RPMI8226 (cell line): ENCODE measurements at regions not wholly inside any gene's neighbourhood (a gene's known extent, or its start where the extent isn't known, plus 50 kb on each side); places are given as distances from the start of the nearest gene placed in this dataset.

Experiments used
- DNase-seq: peaks from one replicate; pipeline ENCODE4 v3.0.0-alpha.2; 2015

DNA sequence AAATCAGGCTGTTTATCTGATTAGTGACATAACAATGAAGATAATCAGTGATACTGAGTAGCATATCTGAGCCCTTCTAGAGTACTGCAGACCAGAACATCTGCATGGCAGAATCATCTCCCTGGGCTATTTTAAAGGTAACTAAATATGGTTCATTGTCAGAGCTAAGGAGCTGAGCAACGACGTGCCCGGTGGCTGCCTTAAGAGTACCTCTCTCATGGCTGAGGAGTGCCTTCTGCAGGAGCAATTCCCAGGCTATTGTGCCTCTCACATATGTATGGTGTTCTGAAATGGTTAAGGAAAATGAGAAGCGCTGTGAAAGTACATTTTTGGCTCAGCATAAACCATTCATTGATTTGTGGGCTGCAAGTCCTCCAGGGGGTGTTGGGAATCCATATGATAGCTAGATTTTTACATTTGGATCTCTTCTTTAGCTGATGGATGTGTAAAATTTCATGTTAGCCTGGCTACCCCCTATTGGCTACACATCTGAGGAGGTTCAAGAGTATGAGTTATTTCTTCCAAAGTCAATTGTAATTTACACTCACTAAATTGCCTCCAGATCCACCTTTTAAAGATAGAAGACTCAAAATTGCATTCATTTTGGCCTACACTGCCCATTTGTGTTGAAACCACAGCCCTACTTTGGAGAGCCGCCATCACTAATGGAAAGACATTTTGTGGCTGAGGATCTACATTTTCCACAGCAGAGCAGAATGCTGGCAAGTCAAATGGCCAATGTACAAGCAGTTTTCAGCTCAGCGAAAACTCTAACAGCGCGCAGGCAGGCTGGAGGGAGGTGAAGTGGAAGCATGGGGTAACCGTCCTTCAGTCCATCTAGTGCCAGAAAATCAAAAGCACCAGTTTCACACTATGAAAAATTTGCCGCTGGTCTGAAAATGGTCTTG lies 198.0 kb downstream of the SIM1 start:
- DNase-seq: no peak

GRCh38 chr6:100262086-100262485 lies 202.6 kb downstream of the SIM1 start:
- DNase-seq: no peak

DNA sequence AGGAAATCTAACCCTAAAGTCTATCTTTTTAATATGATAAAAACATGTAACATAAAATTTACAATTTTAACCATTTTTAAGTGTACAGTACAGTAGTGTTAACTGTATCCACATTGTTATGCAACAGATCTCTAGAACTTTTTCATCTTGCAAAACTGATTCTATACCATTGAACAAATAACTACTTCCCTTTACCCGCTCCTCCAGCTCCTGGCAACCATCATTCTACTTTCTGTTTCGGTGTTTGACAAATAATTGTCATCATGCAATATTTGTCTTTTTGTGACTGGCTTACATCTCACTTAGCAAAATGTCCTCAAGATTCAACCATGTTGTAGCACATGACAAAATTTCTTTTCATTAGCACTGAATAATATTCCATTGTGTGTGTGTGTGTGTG lies 203.2 kb downstream of the SIM1 start:
- no peak for DNase-seq

DNA sequence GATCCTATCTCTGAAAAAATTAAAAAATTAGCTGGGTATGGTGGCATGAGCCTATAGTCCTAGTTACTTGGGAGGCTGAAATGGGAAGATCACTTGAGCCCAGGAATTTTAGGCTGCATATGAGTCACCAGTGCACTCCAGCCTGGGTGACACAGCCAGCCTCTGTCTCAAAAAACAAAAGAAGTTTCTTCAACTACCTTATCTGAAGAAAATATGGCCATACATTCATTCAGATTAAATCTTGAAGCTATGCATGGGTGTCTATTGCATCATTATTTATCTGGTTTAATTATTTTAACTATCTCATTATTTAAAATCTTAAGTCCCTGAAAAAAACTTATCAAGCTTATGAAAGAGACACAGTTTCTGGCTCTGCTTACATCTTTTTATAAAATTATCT lies 204.1 kb downstream of the SIM1 start:
- no peak for DNase-seq

GRCh38 chr6:100259865-100260264 lies 204.9 kb downstream of the SIM1 start:
- no peak for DNase-seq

DNA sequence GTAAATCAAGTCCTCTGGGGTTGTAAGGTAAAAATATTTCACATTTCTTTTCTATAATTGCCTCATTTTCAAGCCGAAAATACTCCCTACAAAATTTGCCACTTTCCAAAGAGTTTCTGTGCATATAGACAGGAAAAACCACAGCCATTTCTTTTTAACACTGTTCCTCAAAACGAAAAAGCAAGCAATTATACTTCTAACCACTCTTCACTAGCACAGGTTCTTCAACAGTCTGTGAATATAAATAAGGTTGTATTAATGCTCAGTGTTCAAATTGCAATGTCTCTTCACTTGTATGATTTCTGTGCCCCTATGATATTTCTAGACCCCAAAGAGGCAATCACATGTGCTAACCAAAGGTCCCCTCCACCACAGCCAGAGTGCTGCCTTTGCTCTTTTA lies 206.0 kb downstream of the SIM1 start:
- DNase-seq: no peak

GRCh38 chr6:100257793-100258395 lies 206.8 kb downstream of the SIM1 start:
- no peak for DNase-seq

GRCh38 chr6:100255701-100256100 lies 209.0 kb downstream of the SIM1 start:
- DNase-seq: no peak

DNA sequence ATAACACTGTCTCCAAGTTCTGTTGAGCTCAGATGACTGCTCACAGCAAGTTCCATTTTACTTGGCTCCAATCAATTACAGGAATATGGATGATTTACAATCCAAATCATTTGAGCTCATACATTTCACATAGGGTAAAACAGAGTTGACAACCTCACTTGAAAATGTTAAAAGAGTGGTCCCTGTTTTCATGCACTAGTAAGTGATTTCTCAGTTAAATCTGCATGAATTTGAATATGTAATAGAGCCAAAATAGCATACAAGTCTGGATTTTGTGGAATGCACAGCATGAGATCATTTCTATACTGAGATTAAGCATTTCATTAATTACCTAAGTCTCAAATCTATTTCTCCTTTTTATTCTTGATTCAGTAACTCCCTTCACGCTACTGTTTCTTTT lies 217.6 kb downstream of the SIM1 start:
- no peak for DNase-seq

- no peak for DNase-seq
Observed at GRCh38 chr6:100246206-100246605, 218.5 kb downstream of the SIM1 start.

- no peak for DNase-seq
Observed at GRCh38 chr6:100240798-100241197, 223.9 kb downstream of the SIM1 start.

DNA sequence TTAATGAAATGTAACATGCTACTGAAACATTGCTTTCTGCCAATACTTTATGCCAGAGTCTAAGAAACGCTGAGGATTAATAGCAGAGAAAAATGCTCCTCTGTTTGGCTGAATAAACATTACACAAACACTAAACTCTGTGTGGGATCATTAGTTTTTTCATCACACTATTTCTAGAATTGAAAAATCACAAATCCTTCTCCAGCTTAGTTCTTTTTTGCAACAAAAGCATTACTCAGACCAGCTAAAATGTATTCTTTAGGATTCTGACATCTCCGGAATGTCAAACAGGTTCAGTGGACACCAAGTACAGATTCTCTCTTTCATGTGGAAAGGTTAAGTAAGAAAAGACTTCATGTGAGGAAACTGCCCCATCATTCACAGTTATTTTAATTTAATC lies 226.9 kb downstream of the SIM1 start:
- no peak for DNase-seq

DNA sequence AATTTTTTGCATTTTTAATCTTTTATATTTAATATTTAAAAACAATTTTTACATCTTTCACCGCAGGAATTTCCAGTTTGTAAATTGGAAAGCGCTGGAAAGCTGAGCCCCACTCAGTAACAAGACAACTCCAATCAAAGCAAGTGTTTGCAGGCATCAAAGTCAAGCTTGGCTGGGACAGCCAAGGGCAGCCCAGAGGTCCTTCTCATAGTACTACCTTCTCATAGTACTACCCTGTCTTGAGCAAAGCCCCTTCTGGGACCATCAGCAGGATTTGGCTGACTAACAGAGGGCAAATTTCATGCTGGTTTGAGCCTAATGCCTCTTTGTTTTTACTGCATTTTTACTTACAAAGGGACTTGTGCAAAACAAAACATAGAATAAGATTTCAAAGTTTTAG lies 228.3 kb downstream of the SIM1 start:
- DNase-seq: no peak

- no peak for DNase-seq
Observed at GRCh38 chr6:100235631-100236030, 229.1 kb downstream of the SIM1 start.

GRCh38 chr6:100234625-100235024 lies 230.1 kb downstream of the SIM1 start:
- no peak for DNase-seq

DNA sequence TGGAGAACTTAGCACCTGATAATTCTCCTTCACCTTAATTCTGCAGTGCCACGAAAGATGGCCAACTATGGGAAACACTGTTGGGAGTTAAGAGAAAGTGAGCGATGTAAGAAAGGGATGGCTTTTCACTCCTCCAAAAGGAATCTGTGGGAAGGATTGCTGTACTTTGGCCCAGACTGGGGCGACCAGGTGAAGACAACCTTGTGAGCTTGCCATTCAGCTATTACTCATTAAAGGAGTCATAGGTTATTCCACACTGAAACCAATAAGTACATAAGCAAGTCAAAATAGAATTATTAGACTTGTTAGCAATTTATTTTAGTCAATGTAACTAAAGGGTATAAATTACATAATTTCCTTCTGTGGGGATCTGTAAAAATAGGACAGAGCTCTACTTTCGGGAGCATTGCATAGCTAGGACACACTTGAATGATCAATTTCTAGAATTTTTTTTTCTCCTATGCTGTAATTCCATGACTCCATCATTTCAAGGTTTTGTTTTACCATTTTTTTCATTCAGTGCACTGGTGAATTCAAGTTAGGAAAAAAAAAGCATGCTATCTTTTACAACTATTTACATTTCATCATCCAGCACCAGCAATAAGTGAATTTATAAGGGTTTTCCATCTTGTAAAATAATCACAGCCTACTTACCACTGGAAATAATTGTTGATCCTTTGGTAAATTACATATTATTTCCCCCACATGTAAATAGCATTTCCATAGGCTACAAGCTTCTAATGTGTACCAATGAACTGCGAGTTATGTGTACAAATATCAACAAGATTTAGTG lies 231.7 kb downstream of the SIM1 start:
- DNase-seq: no peak

- no peak for DNase-seq
Observed at GRCh38 chr6:100230953-100231316, 233.8 kb downstream of the SIM1 start.

DNA sequence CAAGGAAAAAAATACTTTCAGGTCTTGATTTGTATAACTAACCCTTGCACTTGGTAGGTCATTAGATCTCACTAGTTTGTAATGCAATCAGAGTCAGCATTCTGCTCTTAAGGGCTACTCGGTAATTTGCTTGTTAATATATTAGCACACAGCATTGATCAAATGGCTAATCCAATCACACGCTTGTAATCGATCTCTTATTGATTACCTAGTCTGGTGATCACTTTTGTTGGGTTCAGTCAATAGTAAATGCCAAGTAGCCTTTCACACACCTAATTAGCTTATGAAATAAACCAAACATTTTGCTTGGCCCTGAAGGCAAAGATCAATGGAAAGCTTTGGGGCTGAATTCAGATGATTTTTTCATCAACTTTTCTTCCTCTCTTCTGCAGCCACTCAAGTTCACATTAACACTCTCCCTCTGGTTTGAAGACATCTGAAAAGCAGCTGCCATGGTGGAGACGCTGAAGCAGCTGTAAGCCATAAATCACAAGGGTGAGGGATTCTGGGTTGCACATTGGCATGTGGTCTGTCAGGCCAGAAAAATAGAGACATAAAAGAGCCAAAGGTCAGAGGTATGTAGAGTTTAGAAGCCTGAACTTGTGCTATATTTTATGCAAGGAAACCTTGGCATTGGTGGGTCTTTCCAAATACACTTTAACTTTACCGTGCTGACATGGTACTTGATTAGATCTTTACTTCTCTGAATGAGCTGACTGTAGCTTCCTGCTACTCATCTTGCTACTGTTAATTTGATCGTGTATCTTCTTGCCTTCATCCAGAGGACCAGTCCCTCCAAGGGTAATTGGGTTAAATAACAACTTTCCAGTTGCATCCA lies 234.4 kb downstream of the SIM1 start:
- no peak for DNase-seq

DNA sequence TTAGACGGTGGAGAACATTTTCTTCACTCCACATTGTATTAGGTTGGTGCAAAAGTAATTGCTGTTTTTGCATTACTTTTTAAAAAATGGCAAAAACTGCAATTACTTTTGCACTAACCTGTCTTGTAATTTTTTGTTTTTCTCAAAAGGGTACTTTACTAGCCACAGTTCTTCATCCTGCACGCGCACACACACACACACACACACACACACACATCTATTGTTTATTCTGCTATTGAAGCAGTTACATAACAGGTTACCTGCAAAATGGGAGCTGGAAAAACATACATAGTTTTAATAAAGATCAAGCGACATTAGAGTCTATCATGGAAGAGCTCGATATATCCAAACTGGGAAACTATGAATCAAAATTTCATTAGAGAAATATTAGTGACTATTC lies 235.2 kb downstream of the SIM1 start:
- no peak for DNase-seq

GRCh38 chr6:100228834-100229441 lies 234.9 kb upstream of the MCHR2 start:
- peak; percentile 64 for DNase-seq

- no peak for DNase-seq
Observed at GRCh38 chr6:100228437-100228833, 234.4 kb upstream of the MCHR2 start.

DNA sequence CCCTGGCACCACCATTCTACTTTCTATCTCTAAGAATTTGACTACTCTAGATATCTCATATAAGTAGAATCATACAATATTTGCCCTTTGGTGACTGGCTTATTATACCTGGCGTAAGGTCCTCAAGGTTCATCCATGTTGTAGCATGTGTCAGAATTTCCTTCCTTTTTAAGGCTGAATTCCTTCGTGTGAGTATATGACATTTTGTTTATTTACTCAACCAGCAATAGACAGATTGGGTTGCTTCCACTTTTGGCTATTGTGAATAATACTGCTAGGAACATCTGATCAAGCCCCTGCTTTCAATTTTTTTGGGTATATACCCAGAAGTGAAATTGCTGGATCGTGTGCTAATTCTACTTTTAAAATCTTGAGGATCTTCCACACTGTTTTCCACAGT lies 232.8 kb upstream of the MCHR2 start:
- DNase-seq: no peak
